ENCODE measurements at regions not wholly inside any gene's neighbourhood (a gene's known extent, or its start where the extent isn't known, plus 50 kb on each side); places are given as distances from the start of the nearest gene placed in this dataset.

GRCh38 chr5:57988813-57989212 lies 471.1 kb downstream of the PLK2 start:
- Histone ChIP-seq H2AK5ac (ENCODE audit: low read depth, low read length) (no peak overlapping the region), H3K79me1 (ENCODE audit: low read depth, low read length) (no peaks in the 10 kb centered on the region), H4K91ac (ENCODE audit: low read depth, low read length, poor library complexity) (no peak overlapping the region), H2BK12ac (ENCODE audit: low read length) (no peak overlapping the region), H4K8ac (ENCODE audit: low read depth, low read length) (no peak overlapping the region), H2AFZ (ENCODE audit: low read length) (no peak overlapping the region), H3K36me3 (replicated peaks in 1 of 2; ENCODE audit: control insufficient read depth in 2 of 2, insufficient read depth in 2 of 2, low read length in 2 of 2) (no peaks in the 10 kb centered on the region), H3K9me3 (replicated peaks in 1 of 2; ENCODE audit: control insufficient read depth in 2 of 2, insufficient read depth in 1 of 2, low read depth in 1 of 2, low read length in 2 of 2) (no peaks in the 10 kb centered on the region), H3K4me2 (ENCODE audit: insufficient read depth, low read length, poor library complexity, severe bottlenecking) (no peak overlapping the region), H3K4me1 (ENCODE audit: control insufficient read depth in 2 of 2, insufficient read depth in 1 of 2, low read depth in 1 of 2, low read length in 2 of 2) (peaks cover 2 to 6% of the 10 kb centered on the region in 2 donors), H3K4ac (ENCODE audit: low read length) (no peak overlapping the region), H3K9ac (ENCODE audit: low read depth, low read length, poor library complexity) (no peak overlapping the region), H2BK5ac (ENCODE audit: low read length) (no peak overlapping the region), H3K14ac (ENCODE audit: low read length) (no peak overlapping the region), H3K18ac (ENCODE audit: low read length) (no peak overlapping the region), H3K27ac (replicated peaks; ENCODE audit: low read length) (no peak overlapping the region), H3K4me3 (ENCODE audit: low read length in 2 of 2) (no peak overlapping the region), H3K23ac (ENCODE audit: low read depth, low read length, poor library complexity) (no peak overlapping the region), H2BK15ac (ENCODE audit: low read length) (no peak overlapping the region), H2BK120ac (ENCODE audit: low read depth, low read length) (no peak overlapping the region), H3K27me3 (ENCODE audit: control insufficient read depth in 3 of 3, insufficient read depth in 3 of 3, low read depth in 1 of 3, low read length in 3 of 3) (no peaks in the 10 kb centered on the region)
- DNase-seq (ENCODE audit: low spot score), result no peak
- WGBS, 2 donors (ENCODE audit: extremely low coverage in 2 of 2, insufficient read length in 2 of 2, insufficient replicate concordance in 1 of 2), result no CpG with 5 or more reads among the region's 1 CpG

- H4K8ac ChIP-seq (ENCODE audit: low read depth, low read length), result no peak overlapping the region
- no peaks in the 10 kb centered on the region for H3K27me3 ChIP-seq (ENCODE audit: control insufficient read depth in 3 of 3, insufficient read depth in 3 of 3, low read depth in 1 of 3, low read length in 3 of 3)
- no peak overlapping the region for H3K4me3 ChIP-seq (ENCODE audit: low read length in 2 of 2)
- no peak overlapping the region for H2AK5ac ChIP-seq (ENCODE audit: low read depth, low read length)
- no peak overlapping the region for H3K9ac ChIP-seq (ENCODE audit: low read depth, low read length, poor library complexity)
- H4K91ac ChIP-seq (ENCODE audit: low read depth, low read length, poor library complexity), result no peak overlapping the region
- H3K9me3 ChIP-seq (replicated peaks in 1 of 2; ENCODE audit: control insufficient read depth in 2 of 2, insufficient read depth in 1 of 2, low read depth in 1 of 2, low read length in 2 of 2), result no peaks in the 10 kb centered on the region
- H2BK120ac ChIP-seq (ENCODE audit: low read depth, low read length), result no peak overlapping the region
- H3K4ac ChIP-seq (ENCODE audit: low read length), result no peak overlapping the region
- H3K79me1 ChIP-seq (ENCODE audit: low read depth, low read length), result no peaks in the 10 kb centered on the region
- no peak overlapping the region for H2BK15ac ChIP-seq (ENCODE audit: low read length)
- no peak overlapping the region for H2BK5ac ChIP-seq (ENCODE audit: low read length)
- H3K14ac ChIP-seq (ENCODE audit: low read length), result no peak overlapping the region
- WGBS, 2 donors (ENCODE audit: extremely low coverage in 2 of 2, insufficient read length in 2 of 2, insufficient replicate concordance in 1 of 2), result no CpG with 5 or more reads among the region's 1 CpG
- H3K18ac ChIP-seq (ENCODE audit: low read length), result no peak overlapping the region
- no peak overlapping the region for H3K27ac ChIP-seq (replicated peaks; ENCODE audit: low read length)
- H3K4me2 ChIP-seq (ENCODE audit: insufficient read depth, low read length, poor library complexity, severe bottlenecking), result no peak overlapping the region
- no peak overlapping the region for H3K23ac ChIP-seq (ENCODE audit: low read depth, low read length, poor library complexity)
- H2AFZ ChIP-seq (ENCODE audit: low read length), result no peak overlapping the region
- peaks cover 2 to 6% of the 10 kb centered on the region in 2 donors for H3K4me1 ChIP-seq (ENCODE audit: control insufficient read depth in 2 of 2, insufficient read depth in 1 of 2, low read depth in 1 of 2, low read length in 2 of 2)
- no peaks in the 10 kb centered on the region for H3K36me3 ChIP-seq (replicated peaks in 1 of 2; ENCODE audit: control insufficient read depth in 2 of 2, insufficient read depth in 2 of 2, low read length in 2 of 2)
- no peak for DNase-seq (ENCODE audit: low spot score)
- H2BK12ac ChIP-seq (ENCODE audit: low read length), result no peak overlapping the region
These were observed 472.3 kb downstream of the PLK2 start for GRCh38 chr5:57987552-57987951.

- no peaks in the 10 kb centered on the region for H3K27me3 ChIP-seq (ENCODE audit: control insufficient read depth in 3 of 3, insufficient read depth in 3 of 3, low read depth in 1 of 3, low read length in 3 of 3)
- H3K4me3 ChIP-seq (ENCODE audit: low read length in 2 of 2), result no peak overlapping the region
- no peak overlapping the region for H2AK5ac ChIP-seq (ENCODE audit: low read depth, low read length)
- no peaks in the 10 kb centered on the region for H3K36me3 ChIP-seq (replicated peaks in 1 of 2; ENCODE audit: control insufficient read depth in 2 of 2, insufficient read depth in 2 of 2, low read length in 2 of 2)
- no peak overlapping the region for H2BK12ac ChIP-seq (ENCODE audit: low read length)
- H4K8ac ChIP-seq (ENCODE audit: low read depth, low read length), result no peak overlapping the region
- H3K9me3 ChIP-seq (replicated peaks in 1 of 2; ENCODE audit: control insufficient read depth in 2 of 2, insufficient read depth in 1 of 2, low read depth in 1 of 2, low read length in 2 of 2), result no peaks in the 10 kb centered on the region
- no peak overlapping the region for H3K4me2 ChIP-seq (ENCODE audit: insufficient read depth, low read length, poor library complexity, severe bottlenecking)
- H2BK5ac ChIP-seq (ENCODE audit: low read length), result no peak overlapping the region
- no peak overlapping the region for H2AFZ ChIP-seq (ENCODE audit: low read length)
- no peak overlapping the region for H3K9ac ChIP-seq (ENCODE audit: low read depth, low read length, poor library complexity)
- H3K18ac ChIP-seq (ENCODE audit: low read length), result no peak overlapping the region
- no peak overlapping the region for H3K4ac ChIP-seq (ENCODE audit: low read length)
- H2BK15ac ChIP-seq (ENCODE audit: low read length), result no peak overlapping the region
- H3K79me1 ChIP-seq (ENCODE audit: low read depth, low read length), result no peaks in the 10 kb centered on the region
- H4K91ac ChIP-seq (ENCODE audit: low read depth, low read length, poor library complexity), result no peak overlapping the region
- no peak overlapping the region for H3K27ac ChIP-seq (replicated peaks; ENCODE audit: low read length)
- no peak for DNase-seq (ENCODE audit: low spot score)
- H3K23ac ChIP-seq (ENCODE audit: low read depth, low read length, poor library complexity), result no peak overlapping the region
- H3K4me1 ChIP-seq (ENCODE audit: control insufficient read depth in 2 of 2, insufficient read depth in 1 of 2, low read depth in 1 of 2, low read length in 2 of 2), result peaks cover 2 to 6% of the 10 kb centered on the region in 2 donors
- no peak overlapping the region for H3K14ac ChIP-seq (ENCODE audit: low read length)
- no peak overlapping the region for H2BK120ac ChIP-seq (ENCODE audit: low read depth, low read length)
These were observed 473.0 kb downstream of the PLK2 start for GRCh38 chr5:57986761-57987341.

- Histone ChIP-seq H3K9me3 (replicated peaks in 1 of 2; ENCODE audit: control insufficient read depth in 2 of 2, insufficient read depth in 1 of 2, low read depth in 1 of 2, low read length in 2 of 2) (no peaks in the 10 kb centered on the region), H3K18ac (ENCODE audit: low read length) (no peak overlapping the region), H4K8ac (ENCODE audit: low read depth, low read length) (no peak overlapping the region), H3K36me3 (replicated peaks in 1 of 2; ENCODE audit: control insufficient read depth in 2 of 2, insufficient read depth in 2 of 2, low read length in 2 of 2) (no peaks in the 10 kb centered on the region), H3K4me2 (ENCODE audit: insufficient read depth, low read length, poor library complexity, severe bottlenecking) (no peak overlapping the region), H4K91ac (ENCODE audit: low read depth, low read length, poor library complexity) (no peak overlapping the region), H3K4me1 (ENCODE audit: control insufficient read depth in 2 of 2, insufficient read depth in 1 of 2, low read depth in 1 of 2, low read length in 2 of 2) (peaks cover 2 to 6% of the 10 kb centered on the region in 2 donors), H3K79me1 (ENCODE audit: low read depth, low read length) (no peaks in the 10 kb centered on the region), H2AK5ac (ENCODE audit: low read depth, low read length) (no peak overlapping the region), H3K27ac (replicated peaks; ENCODE audit: low read length) (no peak overlapping the region), H3K9ac (ENCODE audit: low read depth, low read length, poor library complexity) (no peak overlapping the region), H2BK15ac (ENCODE audit: low read length) (no peak overlapping the region), H2AFZ (ENCODE audit: low read length) (peak overlapping the region; percentile 28), H2BK120ac (ENCODE audit: low read depth, low read length) (no peak overlapping the region), H2BK5ac (ENCODE audit: low read length) (no peak overlapping the region), H3K14ac (ENCODE audit: low read length) (no peak overlapping the region), H3K23ac (ENCODE audit: low read depth, low read length, poor library complexity) (no peak overlapping the region), H3K4me3 (ENCODE audit: low read length in 2 of 2) (no peak overlapping the region), H3K4ac (ENCODE audit: low read length) (no peak overlapping the region), H3K27me3 (ENCODE audit: control insufficient read depth in 3 of 3, insufficient read depth in 3 of 3, low read depth in 1 of 3, low read length in 3 of 3) (no peaks in the 10 kb centered on the region), H2BK12ac (ENCODE audit: low read length) (no peak overlapping the region)
- WGBS, 2 donors (ENCODE audit: extremely low coverage in 2 of 2, insufficient read length in 2 of 2, insufficient replicate concordance in 1 of 2), result no CpG with 5 or more reads among the region's 2 CpGs
- no peak for DNase-seq (ENCODE audit: low spot score)
These were observed 476.5 kb downstream of the PLK2 start for GRCh38 chr5:57983426-57983825.

All from neuronal stem cell (in vitro differentiated cells).